ENCODE measurements at regions not wholly inside any gene's neighbourhood (a gene's known extent, or its start where the extent isn't known, plus 50 kb on each side); places are given as distances from the start of the nearest gene placed in this dataset.

- Histone ChIP-seq H3K9ac (ENCODE audit: control insufficient read depth, extremely low read depth, insufficient read depth, low read length) (no peak overlapping the region), H3K79me2 (ENCODE audit: control insufficient read depth, insufficient read depth, low read length) (no peaks in the 10 kb centered on the region), H4K20me1 (ENCODE audit: control insufficient read depth, extremely low read depth, insufficient read depth, low read length) (no peaks in the 10 kb centered on the region), H3K4me1 (ENCODE audit: control insufficient read depth, extremely low read depth, insufficient read depth, low read length) (no peaks in the 10 kb centered on the region), H3K4me2 (ENCODE audit: control insufficient read depth, extremely low read depth, insufficient read depth, low read depth, low read length) (no peak overlapping the region), H3K27ac (ENCODE audit: control insufficient read depth, insufficient read depth, low read length) (no peak overlapping the region), H3K36me3 (ENCODE audit: control insufficient read depth in 2 of 2, extremely low read depth in 1 of 2, insufficient read depth in 2 of 2, low read length in 2 of 2) (no peaks in the 10 kb centered on the region), H2AFZ (ENCODE audit: control insufficient read depth, low read length) (no peak overlapping the region), H3K9me3 (ENCODE audit: control insufficient read depth, low read depth, low read length) (no peaks in the 10 kb centered on the region), H3K4me3 (ENCODE audit: control insufficient read depth in 2 of 3, extremely low read depth in 1 of 3, insufficient read depth in 2 of 3, low read depth in 1 of 3, low read length in 3 of 3) (no peak overlapping the region), H3K27me3 (ENCODE audit: control insufficient read depth, extremely low read depth, insufficient read depth, low read length) (no peaks in the 10 kb centered on the region), H3K9me1 (ENCODE audit: control insufficient read depth, extremely low read depth, insufficient read depth, low read length) (no peaks in the 10 kb centered on the region)
- no peak for DNase-seq (ENCODE audit: low read depth, low spot score)
- no peak for FAIRE-seq
- TF ChIP-seq, protein P1, sequence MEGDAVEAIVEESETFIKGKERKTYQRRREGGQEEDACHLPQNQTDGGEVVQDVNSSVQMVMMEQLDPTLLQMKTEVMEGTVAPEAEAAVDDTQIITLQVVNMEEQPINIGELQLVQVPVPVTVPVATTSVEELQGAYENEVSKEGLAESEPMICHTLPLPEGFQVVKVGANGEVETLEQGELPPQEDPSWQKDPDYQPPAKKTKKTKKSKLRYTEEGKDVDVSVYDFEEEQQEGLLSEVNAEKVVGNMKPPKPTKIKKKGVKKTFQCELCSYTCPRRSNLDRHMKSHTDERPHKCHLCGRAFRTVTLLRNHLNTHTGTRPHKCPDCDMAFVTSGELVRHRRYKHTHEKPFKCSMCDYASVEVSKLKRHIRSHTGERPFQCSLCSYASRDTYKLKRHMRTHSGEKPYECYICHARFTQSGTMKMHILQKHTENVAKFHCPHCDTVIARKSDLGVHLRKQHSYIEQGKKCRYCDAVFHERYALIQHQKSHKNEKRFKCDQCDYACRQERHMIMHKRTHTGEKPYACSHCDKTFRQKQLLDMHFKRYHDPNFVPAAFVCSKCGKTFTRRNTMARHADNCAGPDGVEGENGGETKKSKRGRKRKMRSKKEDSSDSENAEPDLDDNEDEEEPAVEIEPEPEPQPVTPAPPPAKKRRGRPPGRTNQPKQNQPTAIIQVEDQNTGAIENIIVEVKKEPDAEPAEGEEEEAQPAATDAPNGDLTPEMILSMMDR (optimal IDR thresholded peaks at IDR 0.05 in 1 of 3, IDR thresholded peaks at IDR 0.05 in 1 of 3, conservative IDR thresholded peaks at IDR 0.05 in 1 of 3; ENCODE audit: extremely low read depth in 1 of 3, insufficient read depth in 2 of 3, low read length in 3 of 3) = no peak
- no peak for TF ChIP-seq EZH2 (IDR thresholded peaks at IDR 0.05; ENCODE audit: low read length)
- dilution Hi-C loops (cut with MboI; ENCODE audit: extremely low pct_ligation_motif_present, low sequenced_read_pairs) = no loop called here
Measured at GRCh38 chr13:20312292-20312691, 80.2 kb upstream of the GJB6 start.

DNA sequence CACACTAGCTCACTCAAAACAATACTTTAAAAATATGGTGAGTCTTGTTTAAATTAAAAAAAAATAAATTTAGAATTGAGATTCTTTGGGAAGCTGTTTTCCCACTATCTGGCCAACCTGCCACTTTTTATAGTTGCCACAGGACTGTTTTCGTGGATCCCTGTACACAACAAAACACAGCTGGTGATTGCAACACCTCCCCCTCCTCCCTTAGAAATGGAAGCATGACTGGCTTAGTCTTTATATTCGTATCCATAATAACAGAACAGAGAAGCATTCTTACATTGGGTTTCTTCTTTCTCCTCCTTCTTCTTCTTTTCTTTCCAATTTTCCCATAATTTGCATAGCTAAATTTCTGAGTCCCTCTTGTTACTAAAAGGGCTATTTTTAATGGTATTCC is 79.5 kb upstream of the GJB6 start:
- H4K20me1 ChIP-seq (ENCODE audit: control insufficient read depth, extremely low read depth, insufficient read depth, low read length) = no peaks in the 10 kb centered on the region
- TF ChIP-seq, protein P1 (optimal IDR thresholded peaks at IDR 0.05 in 1 of 3, IDR thresholded peaks at IDR 0.05 in 1 of 3, conservative IDR thresholded peaks at IDR 0.05 in 1 of 3; ENCODE audit: extremely low read depth in 1 of 3, insufficient read depth in 2 of 3, low read length in 3 of 3) = no peak
- no peak for TF ChIP-seq EZH2 (IDR thresholded peaks at IDR 0.05; ENCODE audit: low read length)
- DNase-seq (ENCODE audit: low read depth, low spot score) = no peak
- H3K9me1 ChIP-seq (ENCODE audit: control insufficient read depth, extremely low read depth, insufficient read depth, low read length) = no peaks in the 10 kb centered on the region
- no peaks in the 10 kb centered on the region for H3K27me3 ChIP-seq (ENCODE audit: control insufficient read depth, extremely low read depth, insufficient read depth, low read length)
- H3K4me3 ChIP-seq (ENCODE audit: control insufficient read depth in 2 of 3, extremely low read depth in 1 of 3, insufficient read depth in 2 of 3, low read depth in 1 of 3, low read length in 3 of 3) = no peak overlapping the region
- dilution Hi-C loops (cut with MboI; ENCODE audit: extremely low pct_ligation_motif_present, low sequenced_read_pairs) = no loop called here
- no peak overlapping the region for H3K27ac ChIP-seq (ENCODE audit: control insufficient read depth, insufficient read depth, low read length)
- H3K36me3 ChIP-seq (ENCODE audit: control insufficient read depth in 2 of 2, extremely low read depth in 1 of 2, insufficient read depth in 2 of 2, low read length in 2 of 2) = no peaks in the 10 kb centered on the region
- H3K9ac ChIP-seq (ENCODE audit: control insufficient read depth, extremely low read depth, insufficient read depth, low read length) = no peak overlapping the region
- no peaks in the 10 kb centered on the region for H3K4me1 ChIP-seq (ENCODE audit: control insufficient read depth, extremely low read depth, insufficient read depth, low read length)
- H3K4me2 ChIP-seq (ENCODE audit: control insufficient read depth, extremely low read depth, insufficient read depth, low read depth, low read length) = no peak overlapping the region
- FAIRE-seq = peak; percentile 34
- no peaks in the 10 kb centered on the region for H3K9me3 ChIP-seq (ENCODE audit: control insufficient read depth, low read depth, low read length)
- no peak overlapping the region for H2AFZ ChIP-seq (ENCODE audit: control insufficient read depth, low read length)
- H3K79me2 ChIP-seq (ENCODE audit: control insufficient read depth, insufficient read depth, low read length) = no peaks in the 10 kb centered on the region

All from keratinocyte (primary cell).